OCI-LY1 (cell line): ENCODE measurements at regions not wholly inside any gene's neighbourhood (a gene's known extent, or its start where the extent isn't known, plus 50 kb on each side); places are given as distances from the start of the nearest gene placed in this dataset.

ENCODE experiments used
- CTCF ChIP-seq: fragments of 200-600 bp; sonication (generic), shearing (Covaris generic); IDR thresholded peaks from 2 replicates; pipeline ENCODE4 v1.5.1; 2017; ENCODE audit warnings: mild to moderate bottlenecking, antibody characterized with exemption, low read length, moderate library complexity, mixed read lengths
- EZH2 ChIP-seq: fragments of 200-600 bp; sonication (generic), shearing (Covaris generic); IDR thresholded peaks from 2 replicates; pipeline ENCODE4 v1.8.0; 2017; ENCODE audit warnings: borderline replicate concordance, mixed run types, mild to moderate bottlenecking, antibody characterized with exemption, low read length, moderate library complexity, mixed read lengths

DNA sequence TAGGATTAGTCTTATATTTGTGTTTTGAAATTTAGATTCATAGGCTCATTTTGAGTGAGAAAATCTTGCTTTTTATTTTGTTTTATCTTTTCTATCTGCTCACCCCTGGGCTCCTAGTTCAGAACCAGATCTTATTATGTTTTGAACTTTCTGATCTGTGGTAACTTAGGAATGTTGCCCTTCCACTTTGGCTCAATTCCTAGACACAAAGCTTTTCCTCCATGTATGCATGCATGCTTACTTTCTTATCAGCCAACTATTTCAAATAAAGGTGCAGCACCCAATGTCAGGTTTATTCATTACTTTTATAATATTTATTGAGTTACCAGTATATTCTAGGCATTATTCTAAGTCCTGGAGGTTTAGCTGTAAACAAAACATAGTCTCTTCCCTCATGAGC lies 374.8 kb upstream of the KIAA1217 start:
- TF ChIP-seq EZH2 (no peak), CTCF (no peak)
